K562 (cell line): ENCODE measurements at regions not wholly inside any gene's neighbourhood (a gene's known extent, or its start where the extent isn't known, plus 50 kb on each side); places are given as distances from the start of the nearest gene placed in this dataset.

Experiments
- CTBP1 ChIP-seq: fragments of 450-650 bp; IDR thresholded peaks from 2 replicates; pipeline ENCODE4 v1.6.1; 2016; ENCODE audit warnings: borderline replicate concordance
- CTCF ChIP-seq, 3 experiments: IDR thresholded peaks in 2 of 3; conservative IDR thresholded peaks in 1 of 3; 2 replicates each; pipeline ENCODE4 v1.5.1; 2011 to 2012; ENCODE audit warnings: low read length in 3 of 3, mild to moderate bottlenecking in 3 of 3, control low read depth in 2 of 3, improper control_type of control experiment in 1 of 3, inconsistent platforms in 1 of 3, low read depth in 1 of 3, mixed read lengths in 1 of 3, moderate library complexity in 1 of 3; ENCODE audit not compliant: insufficient read depth in 2 of 3
- EZH2 ChIP-seq: IDR thresholded peaks from 2 replicates; pipeline ENCODE4 v1.6.1; 2012; ENCODE audit warnings: low read depth, mild to moderate bottlenecking, inconsistent platforms, low read length, borderline replicate concordance
- GTF2F1 ChIP-seq: IDR thresholded peaks from 2 replicates; pipeline ENCODE4 v1.6.1; 2011; ENCODE audit warnings: low read depth, low read length, improper control_type of control experiment
- MAZ ChIP-seq, 2 experiments: fragments of 450-650 bp in 1 of 2; sonication (generic) in 1 of 2; formaldehyde crosslinking; IDR thresholded peaks in 1 of 2; conservative IDR thresholded peaks in 1 of 2; 2 replicates each; pipeline versions ENCODE4 v1.4.0 to v1.5.0; 2020; ENCODE audit warnings: mild to moderate bottlenecking in 1 of 2, missing genetic modification reagents in 1 of 2
- PHTF2 ChIP-seq: fragments of 250-450 bp; sonication (Bioruptor Pico); IDR thresholded peaks from 2 replicates; pipeline ENCODE4 v1.5.0; 2021; ENCODE audit warnings: mild to moderate bottlenecking
- POLR2AphosphoS2 ChIP-seq: IDR thresholded peaks from 2 replicates; pipeline ENCODE4 v1.6.1; 2012; ENCODE audit warnings: low read length, improper control_type of control experiment
- PREB ChIP-seq: sonication (generic); formaldehyde crosslinking; IDR thresholded peaks from 2 replicates; pipeline ENCODE4 v1.8.1; 2023; ENCODE audit warnings: mild to moderate bottlenecking, missing genetic modification reagents
- TEAD4 ChIP-seq, 2 experiments: sonication (generic) in 1 of 2; formaldehyde crosslinking in 1 of 2; IDR thresholded peaks; 2 replicates each; pipeline versions ENCODE4 v1.6.1 to v1.8.0; 2012 to 2022; ENCODE audit warnings: borderline replicate concordance in 1 of 2, inconsistent platforms in 1 of 2, low read length in 1 of 2, mild to moderate bottlenecking in 1 of 2, missing genetic modification reagents in 1 of 2
- ZC3H4 ChIP-seq: sonication (generic); formaldehyde crosslinking; IDR thresholded peaks from 2 replicates; pipeline ENCODE4 v1.9.0; 2021; ENCODE audit warnings: missing genetic modification reagents, borderline replicate concordance
- ZFP30 ChIP-seq: fragments of 250-450 bp; sonication (Bioruptor Pico); IDR thresholded peaks from 2 replicates; pipeline ENCODE4 v1.8.0; 2022; ENCODE audit warnings: moderate library complexity, mild to moderate bottlenecking, inconsistent platforms, borderline replicate concordance
- ZNF24 ChIP-seq: fragments of 450-650 bp; IDR thresholded peaks from 2 replicates; pipeline ENCODE4 v1.6.1; 2016
- TF ChIP-seq, protein P1 (sequence below): fragments of 250-450 bp; sonication (Bioruptor Pico); IDR thresholded peaks from 2 replicates; pipeline ENCODE4 v1.8.0; 2021; ENCODE audit warnings: mild to moderate bottlenecking, moderate library complexity

DNA sequence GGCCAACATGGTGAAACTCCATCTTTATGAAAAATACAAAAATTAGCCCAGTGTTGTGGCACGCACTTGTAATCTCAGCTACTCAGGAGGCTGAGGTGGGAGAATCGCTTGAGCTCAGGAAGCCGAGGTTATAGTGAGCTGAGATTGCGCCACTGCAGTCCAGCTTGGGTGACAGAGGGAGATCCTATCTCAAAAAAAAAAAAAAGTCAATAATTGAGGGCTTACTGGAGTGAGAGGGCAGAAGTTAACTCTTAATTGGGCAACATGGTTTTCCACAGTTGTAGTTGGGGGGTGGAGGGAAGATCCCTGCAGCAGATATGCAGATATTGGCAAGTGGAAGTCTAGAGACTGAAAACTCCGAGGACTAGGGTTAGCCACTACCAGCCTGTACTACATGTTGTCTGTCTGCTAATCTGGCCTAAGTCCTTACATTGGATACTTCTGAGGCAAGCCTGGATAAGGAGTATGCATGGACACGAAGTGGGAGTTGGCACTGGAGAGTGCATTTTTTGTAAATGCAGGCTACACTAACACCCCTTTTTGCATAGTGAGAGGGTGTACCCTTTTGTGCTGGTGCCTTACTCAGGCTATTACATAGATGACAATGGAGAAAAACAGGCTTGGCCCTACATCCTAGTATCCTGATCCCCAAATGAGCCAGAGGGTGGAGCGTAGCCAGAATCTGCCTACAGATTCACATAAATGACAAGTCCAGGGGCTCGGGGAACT, 89.0 kb upstream of the NIPBL start:
- TF ChIP-seq ZFP30 (no peak), EZH2 (no peak), PREB (no peak), CTCF (IDR thresholded peaks at IDR 0.05 in 2 of 3, conservative IDR thresholded peaks at IDR 0.05 in 1 of 3; ENCODE audit: insufficient read depth in 2 of 3, low read depth in 1 of 3, low read length in 3 of 3) (no peak), POLR2AphosphoS2 (no peak), MAZ (CRISPR knock-in tag; conservative IDR thresholded peaks at IDR 0.05 in 1 of 2, IDR thresholded peaks at IDR 0.05 in 1 of 2) (no peak), GTF2F1 (no peak), ZNF24 (no peak), ZC3H4 (no peak), PHTF2 (no peak), CTBP1 (no peak), TEAD4 (IDR thresholded peaks at IDR 0.05; ENCODE audit: low read length) (no peak), TEAD4 (CRISPR knock-in tag; IDR thresholded peaks at IDR 0.05; ENCODE audit: borderline replicate concordance) (no peak)
- TF ChIP-seq, protein P1, sequence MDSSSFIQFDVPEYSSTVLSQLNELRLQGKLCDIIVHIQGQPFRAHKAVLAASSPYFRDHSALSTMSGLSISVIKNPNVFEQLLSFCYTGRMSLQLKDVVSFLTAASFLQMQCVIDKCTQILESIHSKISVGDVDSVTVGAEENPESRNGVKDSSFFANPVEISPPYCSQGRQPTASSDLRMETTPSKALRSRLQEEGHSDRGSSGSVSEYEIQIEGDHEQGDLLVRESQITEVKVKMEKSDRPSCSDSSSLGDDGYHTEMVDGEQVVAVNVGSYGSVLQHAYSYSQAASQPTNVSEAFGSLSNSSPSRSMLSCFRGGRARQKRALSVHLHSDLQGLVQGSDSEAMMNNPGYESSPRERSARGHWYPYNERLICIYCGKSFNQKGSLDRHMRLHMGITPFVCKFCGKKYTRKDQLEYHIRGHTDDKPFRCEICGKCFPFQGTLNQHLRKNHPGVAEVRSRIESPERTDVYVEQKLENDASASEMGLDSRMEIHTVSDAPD (CRISPR knock-in tag), result no peak
